ENCODE measurements at regions not wholly inside any gene's neighbourhood (a gene's known extent, or its start where the extent isn't known, plus 50 kb on each side); places are given as distances from the start of the nearest gene placed in this dataset.

DNA sequence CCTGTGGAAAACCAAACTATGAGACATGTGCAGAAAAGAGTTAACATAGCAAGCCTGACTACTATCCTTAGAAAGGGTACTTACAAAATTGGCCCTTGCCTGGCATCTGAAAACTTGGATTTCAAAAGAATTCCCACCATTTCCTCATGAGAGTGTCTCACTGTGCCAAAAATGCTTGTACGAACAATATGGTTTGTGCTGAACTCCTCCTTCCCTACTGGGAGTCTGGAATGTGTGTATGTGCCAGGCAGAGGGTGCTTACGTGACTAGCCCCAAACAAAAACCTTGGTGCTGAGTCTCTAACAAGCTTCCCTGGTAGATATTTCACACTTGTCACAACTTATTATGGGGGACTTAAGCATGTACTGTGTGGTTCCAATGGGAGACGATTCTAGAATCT lies 81.7 kb upstream of the GIMD1 start:
- TF ChIP-seq, protein P1, sequence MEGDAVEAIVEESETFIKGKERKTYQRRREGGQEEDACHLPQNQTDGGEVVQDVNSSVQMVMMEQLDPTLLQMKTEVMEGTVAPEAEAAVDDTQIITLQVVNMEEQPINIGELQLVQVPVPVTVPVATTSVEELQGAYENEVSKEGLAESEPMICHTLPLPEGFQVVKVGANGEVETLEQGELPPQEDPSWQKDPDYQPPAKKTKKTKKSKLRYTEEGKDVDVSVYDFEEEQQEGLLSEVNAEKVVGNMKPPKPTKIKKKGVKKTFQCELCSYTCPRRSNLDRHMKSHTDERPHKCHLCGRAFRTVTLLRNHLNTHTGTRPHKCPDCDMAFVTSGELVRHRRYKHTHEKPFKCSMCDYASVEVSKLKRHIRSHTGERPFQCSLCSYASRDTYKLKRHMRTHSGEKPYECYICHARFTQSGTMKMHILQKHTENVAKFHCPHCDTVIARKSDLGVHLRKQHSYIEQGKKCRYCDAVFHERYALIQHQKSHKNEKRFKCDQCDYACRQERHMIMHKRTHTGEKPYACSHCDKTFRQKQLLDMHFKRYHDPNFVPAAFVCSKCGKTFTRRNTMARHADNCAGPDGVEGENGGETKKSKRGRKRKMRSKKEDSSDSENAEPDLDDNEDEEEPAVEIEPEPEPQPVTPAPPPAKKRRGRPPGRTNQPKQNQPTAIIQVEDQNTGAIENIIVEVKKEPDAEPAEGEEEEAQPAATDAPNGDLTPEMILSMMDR (IDR thresholded peaks at IDR 0.05), result no peak

DNA sequence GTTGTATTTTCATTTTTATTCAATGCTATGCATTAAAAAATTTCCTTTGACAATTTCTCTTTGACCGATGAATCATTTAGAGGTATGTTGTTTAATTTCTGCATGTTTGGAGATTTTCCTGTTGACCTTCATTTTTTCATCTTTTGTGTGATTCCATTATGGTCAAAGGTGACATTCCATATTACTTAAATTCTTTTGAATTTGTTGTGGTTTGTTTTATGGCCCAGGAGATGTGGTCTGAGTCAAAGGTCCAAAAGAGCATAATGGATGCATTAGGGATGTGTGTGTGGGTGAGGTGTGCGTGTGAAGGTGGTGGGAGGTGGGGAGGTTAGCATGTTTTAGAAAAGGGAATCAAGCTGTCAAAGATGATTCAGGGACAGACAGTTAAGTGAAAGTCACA lies 76.0 kb upstream of the GIMD1 start:
- TF ChIP-seq, protein P1 (IDR thresholded peaks at IDR 0.05), result no peak

DNA sequence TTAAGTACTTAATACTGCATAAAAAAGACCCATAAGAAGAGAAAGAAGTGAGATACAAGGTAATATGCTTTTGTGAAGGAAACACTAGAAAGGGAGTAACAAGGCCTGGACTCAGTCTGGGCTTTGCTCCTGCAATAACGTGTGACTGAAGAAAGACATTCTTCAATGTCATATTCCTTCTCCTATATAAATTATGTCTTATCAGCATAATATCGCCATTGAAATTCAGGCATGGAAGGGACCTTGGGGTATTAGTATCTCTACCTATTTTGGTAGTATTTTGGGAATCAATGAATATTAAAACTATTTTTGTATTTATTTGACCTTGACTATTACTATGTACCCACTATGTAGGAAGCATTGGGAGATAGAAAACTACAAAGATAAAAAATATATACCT lies 62.2 kb upstream of the GIMD1 start:
- TF ChIP-seq, protein P1 (IDR thresholded peaks at IDR 0.05), result no peak

DNA sequence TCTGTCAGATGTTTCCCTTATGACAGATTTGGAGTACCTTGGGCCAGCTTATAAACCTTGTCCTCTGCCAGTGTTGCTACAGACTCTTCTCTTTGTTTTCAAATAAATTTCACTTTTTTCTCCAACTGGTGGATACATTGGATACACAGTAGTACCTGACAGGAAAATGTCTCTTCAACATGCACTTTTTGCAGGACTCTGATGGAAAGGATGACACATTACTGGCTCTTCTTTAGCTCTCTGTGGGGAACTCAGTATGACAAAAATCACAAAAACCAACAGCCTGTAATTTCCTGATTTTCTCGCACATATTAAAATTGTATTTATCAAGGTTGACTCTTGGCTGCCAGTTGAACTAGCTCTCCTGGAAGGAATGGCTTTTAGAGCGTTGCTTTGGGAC lies 61.3 kb upstream of the GIMD1 start:
- TF ChIP-seq, protein P1 (IDR thresholded peaks at IDR 0.05), result no peak

DNA sequence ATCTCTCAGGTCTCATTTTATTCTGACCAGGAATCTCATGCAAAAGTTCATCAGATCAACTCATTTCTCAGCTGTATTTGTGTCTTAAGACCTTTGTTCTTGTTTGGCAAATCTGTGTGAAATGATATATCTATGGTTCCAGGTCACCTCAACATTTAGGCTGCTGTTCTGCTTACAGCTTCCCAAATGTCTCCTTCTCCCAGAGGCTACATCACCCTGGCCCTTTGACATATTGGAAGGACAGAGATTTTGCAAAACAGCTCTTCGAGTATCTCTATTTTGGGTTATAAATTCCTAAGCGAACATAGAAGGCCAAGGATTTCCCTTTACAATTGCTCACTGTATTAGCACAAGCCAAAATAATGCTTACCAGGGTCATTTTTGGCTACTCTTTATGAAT lies 57.5 kb upstream of the GIMD1 start:
- TF ChIP-seq, protein P1 (IDR thresholded peaks at IDR 0.05), result no peak

DNA sequence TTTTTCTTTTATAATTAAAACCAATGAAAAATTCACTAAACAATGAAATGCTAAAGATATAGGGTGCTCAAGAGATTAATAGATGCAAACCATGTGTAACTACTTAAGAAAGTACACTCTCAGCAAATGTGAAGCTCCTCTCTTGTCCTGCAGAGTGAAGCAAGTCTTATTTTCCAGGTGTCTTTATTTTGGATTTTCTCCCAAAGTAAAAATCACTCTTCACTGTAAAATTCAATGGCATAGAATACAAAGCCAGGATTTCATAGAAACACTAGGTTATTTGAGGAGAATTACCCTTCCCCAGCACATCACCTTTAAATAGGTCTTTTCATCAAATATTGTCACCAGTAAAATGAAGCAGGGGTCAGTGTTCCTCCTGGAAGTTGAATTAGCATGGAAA lies 57.0 kb upstream of the GIMD1 start:
- TF ChIP-seq, protein P1 (IDR thresholded peaks at IDR 0.05), result no peak

DNA sequence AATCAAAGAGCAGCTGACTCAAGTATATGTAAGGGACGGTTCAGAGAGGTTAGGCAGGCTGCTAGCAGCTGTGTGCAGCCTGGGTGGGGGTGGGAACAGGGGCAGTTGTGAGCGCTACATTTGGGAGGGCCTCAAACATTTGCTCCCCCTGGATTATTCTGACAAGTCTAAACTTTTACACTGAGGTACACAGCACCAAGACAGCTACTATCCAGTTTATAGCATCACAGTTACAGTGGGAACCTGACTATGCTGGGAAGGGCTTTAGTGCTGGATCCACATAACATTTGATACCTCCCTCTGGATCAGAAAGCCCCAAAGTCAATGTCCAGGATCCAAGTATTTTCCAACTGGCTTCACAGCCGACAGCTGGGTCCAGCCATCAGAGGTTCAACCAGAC lies 55.8 kb upstream of the GIMD1 start:
- TF ChIP-seq, protein P1 (IDR thresholded peaks at IDR 0.05), result no peak

DNA sequence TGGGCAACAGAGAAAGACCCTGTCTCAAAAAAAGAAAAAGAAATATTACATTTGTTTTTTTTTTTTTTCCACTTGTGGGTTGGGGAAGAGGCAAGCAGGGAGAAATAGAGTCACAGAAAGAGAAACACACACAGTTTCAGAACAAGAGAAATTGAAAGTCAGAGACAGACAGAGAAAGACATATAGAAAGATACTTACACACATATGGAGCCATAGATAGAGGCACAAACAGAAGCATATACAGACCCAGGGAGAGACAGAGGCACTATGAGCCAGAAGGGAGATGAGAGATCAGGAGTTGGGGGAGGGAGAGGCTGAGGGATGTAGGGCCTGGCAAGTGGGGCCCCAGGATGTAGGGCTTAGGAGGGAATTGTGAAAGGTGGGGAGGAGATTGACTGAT lies 55.2 kb upstream of the GIMD1 start:
- TF ChIP-seq, protein P1 (IDR thresholded peaks at IDR 0.05), result no peak

Data from LNCAP (cell line).